H1 (cell line): ENCODE measurements at regions not wholly inside any gene's neighbourhood (a gene's known extent, or its start where the extent isn't known, plus 50 kb on each side); places are given as distances from the start of the nearest gene placed in this dataset.

Source experiments
- CTCF ChIA-PET: fragments of 300-600 bp; sonication (Branson Sonifier 250); formaldehyde crosslinking; loops from one replicate; lab custom pipeline; 2021; ENCODE audit not compliant: partially characterized antibody; lab: Charles Lee
- POLR2A ChIA-PET: fragments of 300-600 bp; sonication (Branson Sonifier 250); formaldehyde crosslinking; loops from one replicate; lab custom pipeline; 2021; ENCODE audit warnings: inconsistent platforms; ENCODE audit not compliant: partially characterized antibody; lab: Charles Lee
- DNase-seq, 2 experiments: peaks; one replicate each; pipeline versions ENCODE4 v3.0.0 to v3.0.0-alpha.2; 2010 to 2022; ENCODE audit warnings: low spot score in 2 of 2, low read depth in 1 of 2, mixed read lengths in 1 of 2
- FAIRE-seq: peaks from 2 replicates; lab custom pipeline; 2011; peaks lifted over from hg19 to GRCh38; lab: Jason Lieb, UNC
- H2AFZ ChIP-seq: 2 replicates; pipeline ENCODE4 v1.8.1; 2012; ENCODE audit warnings: low read length, inconsistent platforms
- H2AK5ac ChIP-seq: 2 replicates; pipeline ENCODE4 v1.6.1; 2013; ENCODE audit warnings: low read depth, low read length
- H2BK120ac ChIP-seq: replicated peaks from 2 replicates; pipeline ENCODE3; 2013; ENCODE audit warnings: low read depth, low read length, inconsistent platforms
- H2BK12ac ChIP-seq: 2 replicates; pipeline ENCODE4 v1.6.1; 2013; ENCODE audit warnings: low read depth, low read length
- H2BK15ac ChIP-seq: 2 replicates; pipeline ENCODE4 v1.6.1; 2013; ENCODE audit warnings: low read length
- H2BK20ac ChIP-seq: 2 replicates; pipeline ENCODE4 v1.6.1; 2013; ENCODE audit warnings: low read length
- H2BK5ac ChIP-seq: 2 replicates; pipeline ENCODE4 v1.6.1; 2013; ENCODE audit warnings: low read depth, low read length
- H3K14ac ChIP-seq: 2 replicates; pipeline ENCODE4 v1.6.1; 2013; ENCODE audit warnings: inconsistent platforms; ENCODE audit not compliant: insufficient read length
- H3K18ac ChIP-seq: 2 replicates; pipeline ENCODE4 v1.6.1; 2013; ENCODE audit warnings: low read length; ENCODE audit errors: extremely low read depth
- H3K23ac ChIP-seq: 2 replicates; pipeline ENCODE4 v1.6.1; 2013; ENCODE audit warnings: inconsistent platforms; ENCODE audit not compliant: insufficient read length
- H3K23me2 ChIP-seq: 2 replicates; pipeline ENCODE4 v1.6.1; 2013; ENCODE audit warnings: low read depth, low read length
- H3K27ac ChIP-seq: 2 replicates; pipeline ENCODE4 v1.6.1; 2011; ENCODE audit warnings: low read depth, low read length, inconsistent platforms
- H3K27me3 ChIP-seq, 4 experiments: replicated peaks in 1 of 4; 1 replicate in 1 of 4; 2 replicates in 3 of 4; pipeline versions ENCODE4 v1.6.1 to v1.8.1; 2011 to 2013; ENCODE audit warnings: low read length in 3 of 4, mild to moderate bottlenecking in 3 of 4, inconsistent platforms in 2 of 4, mixed read lengths in 2 of 4, moderate library complexity in 1 of 4; ENCODE audit not compliant: control insufficient read depth in 3 of 4, insufficient read depth in 3 of 4; ENCODE audit errors: extremely low read depth in 1 of 4
- H3K36me3 ChIP-seq, 4 experiments: 2 replicates each; pipeline versions ENCODE4 v1.6.1 to v1.8.1; 2011 to 2013; ENCODE audit warnings: mild to moderate bottlenecking in 4 of 4, low read length in 3 of 4, moderate library complexity in 2 of 4, control low read depth in 1 of 4, inconsistent platforms in 1 of 4; ENCODE audit not compliant: insufficient read depth in 4 of 4, control insufficient read depth in 2 of 4
- H3K4ac ChIP-seq: replicated peaks from 2 replicates; pipeline ENCODE3; 2013; ENCODE audit warnings: low read length, low read depth, mixed read lengths, inconsistent platforms; ENCODE audit not compliant: insufficient read length
- H3K4me1 ChIP-seq, 4 experiments: replicated peaks in 1 of 4; 1 replicate in 1 of 4; 2 replicates in 3 of 4; pipeline versions ENCODE4 v1.6.1 to v1.8.1; 2011 to 2013; ENCODE audit warnings: low read length in 3 of 4, inconsistent platforms in 2 of 4, mixed read lengths in 1 of 4; ENCODE audit not compliant: insufficient read depth in 4 of 4, control insufficient read depth in 3 of 4
- H3K4me2 ChIP-seq, 2 experiments: 2 replicates each; pipeline versions ENCODE4 v1.6.1 to v1.8.1; 2011 to 2013; ENCODE audit warnings: low read depth in 2 of 2, low read length in 2 of 2, control low read depth in 1 of 2, inconsistent platforms in 1 of 2, mild to moderate bottlenecking in 1 of 2; ENCODE audit not compliant: insufficient read depth in 1 of 2
- H3K4me3 ChIP-seq, 4 experiments: fragments of 200-600, 300-600 bp in 1 of 4; sonication (generic), shearing (Covaris generic), sonication (Bioruptor Twin) in 1 of 4; 2 replicates each; pipeline versions ENCODE4 v1.5.1 to v1.8.1; 2011 to 2016; ENCODE audit warnings: low read length in 4 of 4, low read depth in 3 of 4, control low read depth in 2 of 4, inconsistent platforms in 2 of 4, mild to moderate bottlenecking in 2 of 4, mixed read lengths in 1 of 4, moderate library complexity in 1 of 4; ENCODE audit not compliant: insufficient read depth in 2 of 4; ENCODE audit errors: extremely low read depth in 1 of 4
- H3K56ac ChIP-seq: replicated peaks from 2 replicates; pipeline ENCODE3; 2013; ENCODE audit warnings: low read depth, mild to moderate bottlenecking, mixed read lengths, low read length, inconsistent platforms; ENCODE audit not compliant: insufficient read length
- H3K79me1 ChIP-seq: 2 replicates; pipeline ENCODE4 v1.6.1; 2013; ENCODE audit warnings: low read depth, low read length, control low read depth
- H3K79me2 ChIP-seq, 2 experiments: 2 replicates each; pipeline versions ENCODE4 v1.6.1 to v1.8.1; 2012 to 2013; ENCODE audit warnings: low read length in 2 of 2, mild to moderate bottlenecking in 2 of 2, inconsistent platforms in 1 of 2; ENCODE audit not compliant: insufficient read depth in 2 of 2, control insufficient read depth in 1 of 2
- H3K9ac ChIP-seq, 4 experiments: replicated peaks in 1 of 4; 1 replicate in 1 of 4; 2 replicates in 3 of 4; pipeline versions ENCODE4 v1.6.1 to v1.8.1; 2011 to 2013; ENCODE audit warnings: low read depth in 3 of 4, low read length in 3 of 4, control low read depth in 2 of 4, mild to moderate bottlenecking in 2 of 4, moderate library complexity in 2 of 4, inconsistent platforms in 1 of 4; ENCODE audit errors: extremely low read depth in 1 of 4
- H3K9me3 ChIP-seq, 2 experiments: 2 replicates each; pipeline versions ENCODE4 v1.6.1 to v1.8.1; 2012 to 2013; ENCODE audit warnings: mild to moderate bottlenecking in 2 of 2, moderate library complexity in 2 of 2, control low read depth in 1 of 2, inconsistent platforms in 1 of 2, low read depth in 1 of 2, low read length in 1 of 2, mixed read lengths in 1 of 2; ENCODE audit not compliant: insufficient read depth in 2 of 2
- H4K20me1 ChIP-seq, 2 experiments: replicated peaks in 1 of 2; 2 replicates each; pipeline versions ENCODE3 to v1.8.1; 2011 to 2013; ENCODE audit warnings: inconsistent platforms in 2 of 2, low read length in 2 of 2, mild to moderate bottlenecking in 1 of 2; ENCODE audit not compliant: insufficient read depth in 2 of 2, control insufficient read depth in 1 of 2
- H4K5ac ChIP-seq: 2 replicates; pipeline ENCODE4 v1.6.1; 2013; ENCODE audit warnings: low read length, low read depth, mixed read lengths, inconsistent platforms; ENCODE audit not compliant: insufficient read length
- H4K8ac ChIP-seq: 2 replicates; pipeline ENCODE4 v1.8.0; 2013; ENCODE audit warnings: mild to moderate bottlenecking, moderate library complexity, low read length, inconsistent platforms; ENCODE audit not compliant: insufficient read depth; ENCODE audit errors: extremely low read depth
- H4K91ac ChIP-seq: replicated peaks from 2 replicates; pipeline ENCODE3; 2013; ENCODE audit warnings: low read length, mixed read lengths, inconsistent platforms; ENCODE audit not compliant: insufficient read length
- CREB1 ChIP-seq: IDR thresholded peaks from 2 replicates; pipeline ENCODE4 v1.6.1; 2012; ENCODE audit warnings: inconsistent platforms
- EZH2 ChIP-seq: fragments of 200-600 bp; sonication (generic); IDR thresholded peaks from 2 replicates; pipeline ENCODE4 v1.7.1; 2012; ENCODE audit warnings: low read depth, mild to moderate bottlenecking, moderate library complexity, low read length, inconsistent platforms; ENCODE audit not compliant: severe bottlenecking
- FOSL1 ChIP-seq: IDR thresholded peaks from 2 replicates; pipeline ENCODE4 v1.6.1; 2011; ENCODE audit warnings: mild to moderate bottlenecking, low read depth, low read length, moderate library complexity; ENCODE audit not compliant: insufficient read depth
- NANOG ChIP-seq: IDR thresholded peaks from 2 replicates; pipeline ENCODE4 v1.6.1; 2011; ENCODE audit warnings: low read length, low read depth, mild to moderate bottlenecking, inconsistent platforms; ENCODE audit not compliant: insufficient read depth, poor library complexity, severe bottlenecking
- PHF8 ChIP-seq: fragments of 200-600 bp; sonication (generic); conservative IDR thresholded peaks from 2 replicates; pipeline ENCODE4 v1.7.1; 2012; ENCODE audit warnings: low read depth, mild to moderate bottlenecking, inconsistent platforms, low read length, moderate library complexity
- POU5F1 ChIP-seq: IDR thresholded peaks from 2 replicates; pipeline ENCODE4 v1.6.1; 2011; ENCODE audit warnings: low read depth, mild to moderate bottlenecking, low read length, moderate library complexity
- RBBP5 ChIP-seq: IDR thresholded peaks from 2 replicates; pipeline ENCODE4 v1.7.1; 2012; ENCODE audit warnings: low read depth, mild to moderate bottlenecking, inconsistent platforms, low read length, moderate library complexity, borderline replicate concordance
- RFX5 ChIP-seq: IDR thresholded peaks from 2 replicates; pipeline ENCODE4 v1.6.1; 2011; ENCODE audit warnings: low read depth, low read length, improper control_type of control experiment, borderline replicate concordance
- RXRA ChIP-seq: IDR thresholded peaks from 2 replicates; pipeline ENCODE4 v1.6.1; 2011; ENCODE audit warnings: low read depth, mild to moderate bottlenecking, low read length, moderate library complexity; ENCODE audit not compliant: insufficient read depth
- SAP30 ChIP-seq: fragments of 300-600 bp; sonication (generic); IDR thresholded peaks from 2 replicates; pipeline ENCODE4 v1.7.1; 2012; ENCODE audit warnings: low read length, moderate library complexity, mild to moderate bottlenecking, inconsistent platforms; ENCODE audit not compliant: insufficient read depth, insufficient replicate concordance
- SIRT6 ChIP-seq: IDR thresholded peaks from one replicate; pipeline ENCODE4 v1.7.1; 2012; ENCODE audit warnings: low read length, inconsistent platforms
- SIX5 ChIP-seq: IDR thresholded peaks from 2 replicates; pipeline ENCODE4 v1.6.1; 2011; ENCODE audit warnings: mild to moderate bottlenecking, low read depth, low read length
- SP2 ChIP-seq: IDR thresholded peaks from 2 replicates; pipeline ENCODE4 v1.6.1; 2012; ENCODE audit warnings: mild to moderate bottlenecking, low read length, inconsistent platforms
- SRF ChIP-seq: IDR thresholded peaks from 2 replicates; pipeline ENCODE4 v1.6.1; 2011; ENCODE audit warnings: mild to moderate bottlenecking, low read depth, low read length, moderate library complexity
- TEAD4 ChIP-seq: IDR thresholded peaks from 2 replicates; pipeline ENCODE4 v1.6.1; 2012; ENCODE audit warnings: low read depth, low read length, inconsistent platforms, mixed read lengths
- ZNF274 ChIP-seq: IDR thresholded peaks from 2 replicates; pipeline ENCODE4 v1.7.0; 2012; ENCODE audit warnings: low read length, borderline replicate concordance; ENCODE audit errors: extremely low read depth
- WGBS, 2 experiments: shearing (Covaris generic) in 1 of 2; methylation state at CpG; one replicate each; pipeline versions ENCODE4 v1.1.6 to v1.1.7; 2013 to 2015; ENCODE audit warnings: low lambda C conversion rate in 2 of 2, mixed read lengths in 2 of 2, inconsistent platforms in 1 of 2, low coverage in 1 of 2, missing lambda C conversion rate in 1 of 2; ENCODE audit not compliant: insufficient replicate concordance in 2 of 2, insufficient coverage in 1 of 2, insufficient read length in 1 of 2; ENCODE audit errors: extremely low coverage in 1 of 2, missing lambda C conversion rate in 1 of 2; 5-methylcytosine and 5-hydroxymethylcytosine counted together

DNA sequence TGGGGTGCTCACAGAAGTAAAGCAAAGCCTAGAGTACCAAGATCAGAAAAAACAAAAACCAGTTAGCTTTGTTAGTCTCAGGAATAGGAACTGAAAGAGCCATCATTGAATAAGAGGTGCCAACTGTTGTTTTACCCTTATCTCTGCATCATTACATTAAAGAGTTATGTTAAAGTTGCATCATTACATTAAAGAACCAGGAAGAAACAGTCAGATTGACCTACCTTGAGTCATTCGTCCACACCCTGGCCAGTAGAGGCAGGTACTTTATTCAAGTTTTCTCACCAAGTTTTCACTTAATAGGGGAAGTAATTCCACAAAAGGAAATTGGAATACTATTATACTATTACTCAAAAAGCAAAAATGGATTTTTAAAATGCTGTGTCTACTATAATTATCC, 121.7 kb upstream of the CNOT2 start:
- no peak overlapping the region for H3K23ac ChIP-seq
- no peaks in the 10 kb centered on the region for H3K4me1 ChIP-seq
- no peak overlapping the region for H3K18ac ChIP-seq
- no peaks in the 10 kb centered on the region for H3K79me2 ChIP-seq
- H3K27ac ChIP-seq, result no peak overlapping the region
- ChIA-PET POLR2A (no interaction called here), CTCF (no interaction called here)
- no peak overlapping the region for H2BK20ac ChIP-seq
- H3K9me3 ChIP-seq, result no peaks in the 10 kb centered on the region
- no peak overlapping the region for H3K56ac ChIP-seq
- H2BK120ac ChIP-seq, result no peak overlapping the region
- H4K91ac ChIP-seq, result no peak overlapping the region
- no peak overlapping the region for H2AK5ac ChIP-seq
- no peaks in the 10 kb centered on the region for H4K20me1 ChIP-seq
- H3K4ac ChIP-seq, result no peak overlapping the region
- FAIRE-seq, result no peak
- no peaks in the 10 kb centered on the region; the same call in 1 of the 2 replicates for H3K23me2 ChIP-seq
- H3K14ac ChIP-seq, result no peak overlapping the region
- no peaks in the 10 kb centered on the region for H3K79me1 ChIP-seq
- H4K8ac ChIP-seq, result no peak overlapping the region
- H2AFZ ChIP-seq, result no peak overlapping the region
- no peaks in the 10 kb centered on the region for H3K36me3 ChIP-seq
- H3K27me3 ChIP-seq, result no peaks in the 10 kb centered on the region
- no peak overlapping the region for H2BK15ac ChIP-seq
- H2BK5ac ChIP-seq, result no peak overlapping the region
- no peak overlapping the region for H3K4me2 ChIP-seq
- H4K5ac ChIP-seq, result no peak overlapping the region
- no peak for DNase-seq
- no peak overlapping the region for H3K4me3 ChIP-seq
- H3K9ac ChIP-seq, result no peak overlapping the region
- WGBS, 2 experiments, result 83% methylated on average over 1 of the region's 1 CpG; no CpG with 5 or more reads in 1 of the 2 experiments
- H2BK12ac ChIP-seq, result no peak overlapping the region
- TF ChIP-seq RBBP5 (no peak), POU5F1 (no peak), RXRA (no peak), SAP30 (no peak), SIRT6 (no peak), ZNF274 (no peak), FOSL1 (no peak), NANOG (no peak), EZH2 (no peak), CREB1 (no peak), RFX5 (no peak), SIX5 (no peak), TEAD4 (no peak), SRF (no peak), PHF8 (no peak), SP2 (no peak)
